Globus pallidus (tissue), 1 donor: ENCODE measurements at regions not wholly inside any gene's neighbourhood (a gene's known extent, or its start where the extent isn't known, plus 50 kb on each side); places are given as distances from the start of the nearest gene placed in this dataset.
"Not testable (repeated sequence)": the region's sequence is repeated elsewhere in the genome, so short reads cannot be mapped to it uniquely, and the experiment has no call there.

Experiments
- DNase-seq: peaks from one replicate; pipeline ENCODE4 v3.0.0-alpha.2; 2015; ENCODE audit warnings: low spot score

DNA sequence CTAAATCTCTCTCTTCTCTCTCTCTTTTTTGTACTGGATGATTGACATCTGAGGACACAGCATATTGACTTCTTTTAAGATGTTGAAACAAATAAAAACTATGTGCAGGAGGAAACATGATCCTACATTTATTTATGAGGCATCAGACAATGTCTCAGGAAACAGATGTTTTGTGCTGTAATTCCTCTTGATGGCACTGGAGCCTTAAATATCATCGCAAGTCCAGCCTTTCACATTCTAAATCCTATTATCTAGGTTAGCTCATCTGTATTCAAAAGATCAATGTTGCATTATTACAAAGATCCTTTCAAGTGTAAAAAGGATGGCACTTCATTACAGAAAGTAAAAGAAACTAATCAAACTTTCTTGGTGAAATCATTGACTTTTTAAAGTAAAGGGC, 63.9 kb downstream of the MAT2B start:
- DNase-seq: no peak

DNA sequence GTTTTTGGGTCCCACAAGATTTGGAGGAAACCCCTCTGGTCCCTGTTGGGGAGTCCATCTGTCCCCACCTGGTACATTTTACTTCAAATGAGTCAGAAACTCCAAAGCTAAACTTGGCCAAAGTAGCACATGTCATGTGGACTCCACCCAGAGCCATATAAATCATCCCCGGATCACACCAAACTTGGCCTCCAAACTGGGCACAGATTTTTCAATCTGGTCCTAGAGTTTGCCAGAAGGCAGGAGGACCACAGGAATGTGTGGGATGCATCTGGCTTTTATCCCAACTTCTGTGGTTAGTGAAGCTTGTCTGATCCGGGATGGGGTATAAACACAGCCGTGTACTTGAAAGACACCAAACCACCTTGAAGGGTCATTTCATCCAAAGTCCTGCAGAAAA, 66.3 kb downstream of the MAT2B start:
- no peak for DNase-seq

DNA sequence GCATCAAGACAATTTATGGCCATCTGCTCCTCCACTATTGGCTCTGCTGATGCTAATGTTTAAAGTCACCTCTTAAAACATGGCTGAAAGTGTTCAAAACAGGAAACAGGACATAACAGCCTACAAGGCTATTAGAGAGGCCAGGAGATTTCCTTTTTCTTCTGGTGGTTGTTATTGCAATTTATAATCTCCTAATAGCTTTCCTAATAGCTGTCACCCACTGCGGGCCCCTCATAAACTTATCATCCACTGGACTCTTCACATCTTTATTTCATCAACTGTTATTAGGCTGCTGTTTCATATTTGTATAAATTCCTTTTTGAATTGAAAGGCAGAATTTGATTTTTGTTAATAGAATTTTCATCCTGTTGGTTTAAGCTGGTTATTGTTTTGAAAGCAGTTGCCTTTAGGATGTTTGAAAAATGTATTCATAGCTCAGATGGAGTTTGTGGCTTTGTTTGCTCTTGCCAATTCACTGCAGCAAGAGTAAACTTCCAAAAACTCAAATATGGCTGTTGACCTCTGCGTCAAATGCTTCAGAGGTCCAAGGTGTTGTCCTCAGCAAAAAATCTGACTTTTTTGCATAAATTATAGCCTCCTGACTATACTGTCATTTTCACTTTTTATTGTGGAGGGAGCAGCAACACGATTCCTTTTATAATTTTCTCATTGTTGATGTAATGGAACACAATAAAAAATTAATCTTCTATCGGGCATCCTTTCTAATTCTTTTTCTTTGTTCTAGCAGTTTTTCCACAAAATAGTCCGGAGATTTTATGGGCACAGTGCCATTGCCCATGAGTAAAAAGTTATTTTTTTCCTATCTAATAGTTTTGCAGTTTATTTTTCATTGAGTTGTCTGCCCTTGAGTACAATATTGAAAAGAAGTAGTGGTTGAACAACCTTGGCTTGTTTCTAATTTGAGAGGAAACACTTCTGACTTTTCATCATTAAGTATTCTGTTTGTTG, 69.3 kb downstream of the MAT2B start:
- no peak for DNase-seq

DNA sequence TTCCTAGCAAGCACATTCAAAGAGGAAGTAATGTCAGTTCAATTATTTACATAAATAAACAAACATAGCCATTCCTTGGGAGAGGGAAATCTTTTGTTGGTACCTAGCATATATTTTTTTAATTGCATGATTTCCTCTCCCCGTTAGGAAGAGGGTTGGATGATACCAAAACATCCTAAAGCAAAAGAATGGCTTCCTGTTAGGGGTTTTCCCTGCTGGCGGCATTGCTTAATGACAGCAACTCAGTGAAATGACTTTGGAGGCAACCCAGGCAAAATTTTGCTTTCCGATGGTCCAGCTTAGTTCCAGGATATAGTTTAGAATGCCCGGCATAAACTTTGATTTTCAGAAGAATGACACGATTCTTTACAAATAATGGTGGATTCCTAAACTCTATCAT, 73.2 kb downstream of the MAT2B start:
- DNase-seq: no peak

DNA sequence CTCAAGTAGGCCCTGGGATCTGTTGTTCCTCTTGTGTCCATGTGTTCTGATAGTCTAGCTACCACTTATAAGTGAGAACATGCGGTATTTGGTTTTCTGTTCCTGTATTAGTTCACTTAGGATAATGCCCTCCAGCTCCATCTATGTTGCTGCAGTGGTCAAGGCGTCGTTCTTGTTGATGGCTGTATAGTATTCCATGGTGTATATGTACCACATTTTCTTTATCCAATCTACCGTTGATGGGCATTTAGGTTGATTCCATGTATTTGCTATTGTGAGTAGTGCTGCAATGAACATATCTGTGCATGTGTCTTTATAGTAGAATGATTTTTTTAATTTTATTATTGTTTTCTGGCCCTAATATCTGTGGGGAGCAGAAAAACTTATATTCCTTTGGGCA, 74.3 kb downstream of the MAT2B start:
- DNase-seq: no peak

DNA sequence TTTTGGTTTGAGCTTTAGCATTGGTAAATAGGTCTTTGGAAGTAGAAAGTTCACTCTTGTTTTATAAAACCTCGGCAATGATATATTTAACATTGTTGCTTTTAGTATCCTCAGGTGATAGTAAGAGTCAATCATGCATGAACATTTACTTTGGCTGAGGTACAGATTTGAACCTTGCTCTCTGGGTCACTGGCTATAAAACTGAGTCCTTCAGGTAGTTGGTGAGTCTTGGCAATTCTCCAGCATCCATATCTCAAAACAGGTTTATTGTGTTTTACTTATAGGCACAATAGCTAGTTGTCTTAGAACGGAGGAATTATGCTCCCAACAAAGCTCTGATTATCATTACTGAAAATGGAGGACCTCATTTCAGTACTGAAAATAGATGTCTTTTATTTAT, 75.1 kb downstream of the MAT2B start:
- DNase-seq: no peak

DNA sequence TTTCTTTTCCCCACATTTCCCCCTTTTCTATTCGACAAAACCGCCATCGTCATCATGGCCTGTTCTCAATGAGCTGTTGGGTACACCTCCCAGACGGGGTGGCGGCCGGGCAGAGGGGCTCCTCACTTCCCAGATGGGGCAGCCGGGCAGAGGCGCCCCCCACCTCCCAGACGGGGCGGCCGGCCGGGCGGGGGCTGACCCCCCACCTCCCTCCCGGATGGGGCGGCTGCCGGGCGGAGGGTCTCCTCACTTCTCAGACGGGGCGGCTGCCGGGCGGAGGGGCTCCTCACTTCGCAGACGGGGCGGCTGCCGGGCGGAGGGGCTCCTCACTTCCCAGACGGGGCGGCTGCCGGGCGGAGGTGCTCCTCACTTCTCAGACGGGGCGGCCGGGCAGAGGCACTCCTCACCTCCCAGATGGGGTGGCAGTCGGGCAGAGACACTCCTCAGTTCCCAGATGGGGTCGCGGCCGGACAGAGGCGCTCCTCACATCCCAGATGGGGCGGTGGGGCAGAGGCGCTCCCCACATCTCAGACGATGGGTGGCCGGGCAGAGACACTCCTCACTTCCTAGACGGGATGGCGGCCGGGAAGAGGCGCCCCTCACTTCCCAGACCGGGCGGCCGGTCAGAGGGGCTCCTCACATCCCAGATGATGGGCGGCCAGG, 78.2 kb downstream of the MAT2B start:
- not testable (repeated sequence) for DNase-seq

DNA sequence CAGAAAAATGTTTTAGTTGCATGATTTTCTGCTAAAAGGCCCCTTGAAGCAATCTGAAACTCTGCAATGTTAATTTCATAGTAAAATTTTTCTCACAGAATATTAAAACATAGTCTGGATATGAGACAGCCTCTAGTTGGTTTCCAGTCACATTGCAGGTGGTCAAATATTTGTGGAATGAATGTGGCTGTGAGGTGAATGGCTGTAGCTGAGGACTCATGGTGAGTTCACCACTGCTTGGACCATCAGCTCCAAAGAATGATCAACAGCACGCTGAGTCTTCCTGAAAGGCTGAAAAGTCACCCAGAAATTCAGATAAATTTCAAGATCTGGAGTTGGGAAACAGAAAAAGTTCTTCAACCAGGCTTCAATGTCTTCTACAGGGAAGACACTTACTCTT, 79.8 kb downstream of the MAT2B start:
- DNase-seq: no peak

DNA sequence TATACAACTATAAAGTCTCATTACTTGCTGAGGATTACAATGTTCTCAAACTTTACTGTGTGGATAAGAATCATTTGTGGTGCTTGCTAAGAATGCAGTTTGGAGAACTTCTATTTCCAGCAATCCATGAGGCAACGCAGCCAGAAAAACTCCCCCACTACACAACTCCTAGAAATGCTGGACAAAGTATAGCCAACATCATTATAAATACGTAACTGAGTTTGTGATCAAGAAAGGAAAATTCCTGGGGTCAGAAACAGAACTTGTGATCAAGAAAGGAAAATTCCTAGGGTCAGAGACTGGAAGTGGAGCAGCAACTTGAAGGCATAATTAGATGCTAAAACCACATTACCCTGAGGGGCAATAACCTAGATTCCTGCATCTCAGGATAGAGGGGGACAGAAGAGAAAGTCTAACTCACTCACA, 81.1 kb downstream of the MAT2B start:
- no peak for DNase-seq

DNA sequence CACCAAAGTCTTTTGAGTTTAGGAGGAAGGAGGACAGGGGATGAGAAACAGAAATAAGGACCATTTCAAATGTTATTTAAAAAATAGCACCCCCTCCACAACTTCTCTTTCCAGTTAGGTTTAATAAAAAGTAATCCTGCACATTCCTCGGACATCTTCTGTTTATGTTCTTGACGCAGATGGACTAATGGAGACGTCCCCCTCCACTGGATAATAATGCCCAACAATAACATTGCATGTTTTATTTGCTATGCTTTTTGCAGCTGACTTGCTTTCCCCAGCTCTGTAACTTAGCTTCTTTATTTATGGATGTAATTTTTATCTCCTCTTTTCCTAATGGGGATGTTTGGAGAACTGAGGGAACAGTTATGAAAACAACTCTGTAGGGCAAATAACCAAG, 89.5 kb downstream of the MAT2B start:
- DNase-seq: no peak

DNA sequence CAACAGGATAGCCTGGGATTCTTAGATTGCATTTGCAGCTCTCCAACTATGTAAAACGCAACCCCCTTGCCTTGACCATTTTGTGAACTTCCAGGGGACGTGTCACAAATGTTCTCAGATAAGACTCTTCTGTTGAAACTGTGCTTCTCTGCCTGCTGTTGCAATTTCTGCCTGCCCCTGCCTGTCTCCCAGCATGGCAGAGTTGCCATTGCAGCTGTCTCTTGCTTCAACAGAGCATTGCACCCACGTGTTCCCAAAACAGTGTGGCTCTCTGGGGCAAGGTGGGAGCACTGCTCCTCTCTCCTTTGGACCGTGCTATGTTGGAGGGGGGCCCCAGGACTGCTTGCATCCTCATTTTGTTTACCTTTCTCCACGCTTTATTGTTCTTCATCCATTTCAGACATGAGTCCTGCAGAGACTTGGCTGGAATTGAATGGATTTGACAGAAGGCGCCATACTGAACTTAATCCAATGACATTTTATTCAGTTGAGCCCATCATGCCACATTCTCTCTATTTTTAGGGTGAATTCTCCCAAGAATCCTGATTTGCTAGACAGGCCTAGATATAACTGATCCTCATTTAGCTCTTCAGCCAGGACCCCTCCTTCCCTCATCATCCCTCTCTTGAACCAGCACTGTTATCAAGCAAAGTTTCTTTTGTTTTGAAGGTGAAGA, 90.7 kb downstream of the MAT2B start:
- DNase-seq: no peak

DNA sequence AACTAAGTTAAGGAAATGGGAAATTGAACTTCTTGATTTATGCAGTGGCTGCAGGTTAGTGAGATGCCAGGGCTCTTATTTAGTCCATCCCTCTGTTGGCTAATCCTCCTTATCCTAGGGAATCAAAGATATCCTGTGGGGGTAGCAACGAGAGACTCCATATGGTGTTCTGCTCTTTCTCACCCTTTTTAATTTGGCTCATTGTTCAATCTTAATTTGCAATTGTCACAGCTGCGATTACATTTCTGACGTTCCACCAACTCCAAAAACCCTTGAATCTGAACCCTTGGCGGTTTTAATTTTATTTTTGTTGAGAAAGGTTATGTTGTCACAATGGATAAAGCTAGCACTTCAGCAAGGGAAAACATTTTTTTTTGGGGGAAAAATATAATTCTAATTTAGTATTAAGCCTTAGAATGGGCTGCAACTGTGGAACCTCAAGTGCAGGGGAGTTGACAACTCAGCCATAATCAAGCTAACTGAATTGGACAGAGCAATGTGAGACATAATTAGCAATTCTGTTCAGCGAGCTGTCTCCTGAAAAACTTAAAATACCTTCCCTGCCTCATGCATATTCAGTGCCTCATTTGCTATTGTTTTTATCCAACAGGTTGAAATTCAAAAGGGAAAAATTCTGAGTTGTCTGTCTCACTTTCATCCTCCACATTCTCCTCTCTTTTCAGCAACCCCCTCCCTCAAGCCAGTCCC, 91.3 kb downstream of the MAT2B start:
- no peak for DNase-seq

DNA sequence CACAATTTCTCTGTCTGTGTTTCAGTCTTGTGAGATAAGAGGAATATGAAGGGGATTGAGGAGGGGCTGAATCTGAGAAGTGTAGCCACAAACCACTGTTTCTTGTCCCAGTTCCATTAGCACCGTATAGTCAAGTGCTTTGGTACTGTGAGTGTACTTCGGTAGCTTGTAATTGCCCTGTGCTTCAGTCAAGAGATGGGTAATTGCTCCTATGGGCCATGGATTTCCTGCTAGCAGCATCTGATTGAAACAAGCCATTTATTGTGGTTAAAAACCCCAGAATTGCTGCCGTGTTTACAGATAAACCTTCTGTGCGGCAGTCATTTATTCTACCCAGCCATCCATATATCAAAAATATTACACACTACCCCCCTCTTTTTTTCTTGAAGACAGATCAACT, 98.6 kb downstream of the MAT2B start:
- DNase-seq: no peak

DNA sequence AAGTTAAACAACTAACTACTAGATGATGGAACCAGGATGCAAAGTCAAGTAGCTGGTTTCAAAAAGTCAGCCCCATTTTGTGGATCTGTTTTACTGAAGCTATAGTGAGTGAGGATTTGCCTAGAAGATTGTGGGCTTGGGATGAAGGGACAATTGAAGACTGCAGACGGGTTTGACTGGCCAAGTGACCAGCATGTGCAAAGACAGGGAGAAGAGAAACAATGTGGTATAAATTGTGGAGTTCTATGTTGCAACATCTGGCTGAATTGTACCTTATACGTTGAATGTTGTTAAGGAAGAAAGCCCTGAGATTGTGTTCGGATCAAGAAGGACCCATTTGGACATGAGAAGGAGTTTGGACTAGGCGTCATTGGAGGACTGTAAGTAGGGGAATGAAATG, 101.8 kb downstream of the MAT2B start:
- DNase-seq: no peak

DNA sequence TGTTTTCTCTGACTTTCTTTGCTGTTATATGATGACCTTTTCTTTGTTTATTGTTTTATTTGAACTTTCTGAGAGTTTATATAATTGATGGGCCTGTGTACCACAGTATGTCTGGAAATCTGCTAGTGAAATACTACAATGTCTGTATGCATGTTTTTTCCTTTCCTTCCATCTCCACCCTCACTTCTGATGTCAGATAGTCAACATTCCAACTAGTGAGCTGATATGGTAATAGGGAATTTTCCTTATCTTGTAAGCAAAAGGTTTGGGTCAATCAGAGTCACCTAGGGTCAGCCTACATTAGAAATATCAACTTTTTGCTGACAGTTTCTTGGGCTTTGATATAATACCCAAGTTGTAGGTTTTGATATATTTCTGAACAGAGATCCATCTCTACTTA, 103.2 kb downstream of the MAT2B start:
- DNase-seq: no peak

DNA sequence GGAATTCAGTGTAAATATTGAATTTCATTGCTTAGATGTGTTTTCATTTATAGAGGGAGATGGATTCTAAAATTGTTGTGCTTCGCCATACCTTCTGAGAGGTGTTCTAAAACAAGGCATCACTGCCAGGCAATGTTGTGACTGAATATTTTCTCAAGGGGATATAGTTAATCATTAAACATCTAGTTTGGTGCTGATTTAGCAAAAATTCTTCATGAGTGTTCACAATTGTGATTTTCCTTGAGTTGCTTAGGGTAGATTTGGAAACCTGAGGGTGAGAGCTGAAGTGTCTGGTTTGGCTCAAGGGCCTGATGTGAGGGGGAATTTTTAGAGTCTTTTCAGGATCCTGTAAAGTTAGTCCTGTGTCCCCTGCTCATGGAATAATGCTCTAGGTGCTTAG, 104.5 kb downstream of the MAT2B start:
- no peak for DNase-seq

DNA sequence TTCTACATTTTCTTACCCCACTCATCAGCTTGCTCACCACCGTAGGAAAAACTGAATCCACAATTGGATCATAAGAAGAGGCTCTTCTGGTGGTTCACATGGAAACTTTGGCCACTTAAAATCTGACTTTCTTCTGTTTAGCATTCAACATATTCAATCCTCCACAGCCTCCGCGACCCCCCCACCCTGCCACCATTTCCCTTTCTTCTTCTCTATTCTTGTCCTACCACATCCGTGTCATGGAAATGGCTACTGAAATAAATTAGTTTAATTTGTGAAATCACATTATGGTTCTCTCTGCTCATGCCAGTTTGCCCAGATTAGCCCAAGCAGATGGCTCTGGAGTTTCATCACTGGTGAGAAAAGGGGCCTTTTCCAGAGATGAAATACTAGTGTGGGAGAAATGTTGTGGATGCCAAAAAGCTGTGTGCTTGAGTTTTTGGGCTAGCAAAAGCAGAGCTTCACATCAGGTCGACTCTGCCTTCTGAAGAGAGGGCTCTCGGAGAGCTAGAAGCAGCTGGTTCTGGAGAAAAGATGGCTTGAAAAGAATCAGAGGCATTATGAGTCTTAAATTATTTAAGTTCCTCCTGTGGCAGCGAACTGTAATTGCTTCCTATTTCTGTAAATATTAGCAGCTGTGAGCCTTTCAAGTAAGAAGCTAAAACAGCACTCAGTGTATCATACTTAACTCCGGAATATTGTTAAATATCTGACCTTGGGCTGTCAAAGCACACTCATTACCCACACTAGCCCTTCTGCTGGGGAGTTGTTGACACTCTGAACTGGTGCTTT, 107.1 kb downstream of the MAT2B start:
- no peak for DNase-seq

DNA sequence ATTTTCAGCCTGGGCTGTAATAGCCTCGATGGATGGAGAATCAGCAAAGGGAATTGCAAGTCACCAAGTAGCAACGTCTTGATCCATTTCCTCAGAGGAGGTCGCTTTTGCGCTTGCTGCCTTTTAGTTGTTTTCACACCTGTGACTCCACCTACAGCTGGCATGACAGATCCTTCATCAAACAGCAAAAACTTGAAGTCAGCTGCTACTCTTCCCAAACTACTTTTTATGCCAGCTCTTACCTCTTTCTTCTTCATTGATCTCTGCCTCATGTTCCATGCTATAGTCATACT, 107.7 kb downstream of the MAT2B start:
- no peak for DNase-seq

DNA sequence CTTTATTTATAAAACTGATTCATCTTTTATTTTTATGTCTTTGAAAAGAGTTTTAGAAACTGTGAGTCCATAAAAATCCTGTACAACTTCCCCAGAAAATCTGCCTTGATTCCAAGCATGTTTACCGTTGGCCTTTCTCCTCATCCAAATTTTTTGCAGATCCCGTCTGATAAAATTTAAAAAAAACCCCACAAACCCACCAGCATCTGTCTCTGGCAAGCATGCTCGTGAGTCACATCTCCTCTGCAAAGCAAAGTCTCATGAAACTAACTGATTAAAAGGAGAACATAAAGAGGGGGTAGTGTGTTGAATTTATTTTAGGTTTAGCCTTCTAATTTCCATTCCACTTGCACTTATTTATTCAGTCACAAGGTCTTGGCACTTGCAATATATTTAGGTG, 109.4 kb downstream of the MAT2B start:
- DNase-seq: no peak

DNA sequence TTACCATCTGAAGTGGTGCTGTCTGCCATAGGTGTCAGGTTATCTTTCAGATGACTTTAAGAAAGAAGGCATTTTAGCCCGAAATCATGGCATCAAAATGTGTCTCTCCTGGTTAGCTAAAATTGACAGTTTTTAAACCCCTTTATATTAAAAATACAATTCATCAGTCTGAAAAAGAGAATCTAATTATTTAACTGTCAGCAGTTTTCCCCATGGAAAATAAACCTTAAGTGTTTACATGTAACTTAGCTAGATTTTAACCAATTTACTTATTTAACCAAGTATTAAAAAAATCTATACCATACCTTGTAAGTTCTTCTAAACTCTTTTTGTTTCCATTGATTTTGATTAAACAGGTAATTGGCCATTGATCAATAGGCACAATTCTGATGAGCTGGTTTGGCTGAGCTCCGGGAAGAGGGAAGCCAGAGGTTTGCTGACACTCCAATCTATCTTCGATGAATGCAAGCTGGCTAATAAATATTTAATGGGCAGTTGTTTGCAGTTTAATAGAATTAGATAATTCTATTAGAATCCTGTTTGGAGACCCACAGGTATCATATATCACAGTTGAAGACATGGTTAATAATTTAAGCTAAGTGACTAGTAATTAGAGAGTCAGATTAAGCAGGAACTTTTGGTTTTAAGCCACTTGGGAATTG, 114.0 kb downstream of the MAT2B start:
- no peak for DNase-seq

DNA sequence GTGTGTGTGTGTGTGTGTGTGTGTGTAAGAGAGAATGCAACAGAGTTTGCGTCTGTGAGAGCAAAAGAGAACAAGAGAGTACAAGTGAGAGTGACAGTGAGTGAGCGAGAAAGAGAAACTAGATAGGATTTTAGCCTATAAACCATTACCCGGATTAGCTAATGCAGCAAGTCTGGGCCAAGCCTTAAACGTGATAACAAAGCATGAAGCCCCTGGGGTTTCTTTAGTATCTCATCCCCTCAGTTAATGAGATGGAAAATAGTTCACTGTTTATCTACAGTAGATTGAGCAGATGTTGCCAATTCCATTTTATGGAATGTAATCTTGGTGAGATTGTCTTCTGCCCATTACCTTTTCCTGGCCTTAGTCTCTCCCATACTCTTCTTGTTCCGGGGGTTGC, 114.5 kb downstream of the MAT2B start:
- DNase-seq: no peak
